ENCODE measurements at regions not wholly inside any gene's neighbourhood (a gene's known extent, or its start where the extent isn't known, plus 50 kb on each side); places are given as distances from the start of the nearest gene placed in this dataset.
A peak's percentile ranks its signal among the peaks of the same experiment; 100 is the strongest.

GRCh38 chr10:78703593-78703992, 365.2 kb upstream of the ZMIZ1 start:
- DNase-seq = no peak

- no peak for DNase-seq
Measured at GRCh38 chr10:78706256-78706655, 362.5 kb upstream of the ZMIZ1 start.

- no peak for DNase-seq
Measured at GRCh38 chr10:78706726-78707540, 361.8 kb upstream of the ZMIZ1 start.

- DNase-seq = no peak
Measured at GRCh38 chr10:78707745-78708144, 361.0 kb upstream of the ZMIZ1 start.

- no peak for DNase-seq
Measured at GRCh38 chr10:78712147-78712546, 356.6 kb upstream of the ZMIZ1 start.

GRCh38 chr10:78713659-78714058, 355.1 kb upstream of the ZMIZ1 start:
- DNase-seq = no peak

- no peak for DNase-seq
Measured at GRCh38 chr10:78714225-78714624, 354.5 kb upstream of the ZMIZ1 start.

- DNase-seq = no peak
Measured at GRCh38 chr10:78715435-78715834, 353.3 kb upstream of the ZMIZ1 start.

GRCh38 chr10:78716043-78716660, 352.6 kb upstream of the ZMIZ1 start:
- DNase-seq = no peak

GRCh38 chr10:78717200-78717599, 351.6 kb upstream of the ZMIZ1 start:
- no peak for DNase-seq

GRCh38 chr10:78718032-78718572, 350.7 kb upstream of the ZMIZ1 start:
- DNase-seq = no peak

- no peak for DNase-seq
Measured at GRCh38 chr10:78719276-78719675, 349.5 kb upstream of the ZMIZ1 start.

GRCh38 chr10:78720091-78720490, 348.7 kb upstream of the ZMIZ1 start:
- no peak for DNase-seq

- no peak for DNase-seq
Measured at GRCh38 chr10:78721231-78721630, 347.5 kb upstream of the ZMIZ1 start.

GRCh38 chr10:78724846-78725245, 343.9 kb upstream of the ZMIZ1 start:
- no peak for DNase-seq

- no peak for DNase-seq
Measured at GRCh38 chr10:78726171-78726570, 342.6 kb upstream of the ZMIZ1 start.

- no peak for DNase-seq
Measured at GRCh38 chr10:78727251-78727650, 341.5 kb upstream of the ZMIZ1 start.

- peak; percentile 56 for DNase-seq
Measured at GRCh38 chr10:78727728-78728127, 341.0 kb upstream of the ZMIZ1 start.

- no peak for DNase-seq
Measured at GRCh38 chr10:78728176-78728575, 340.6 kb upstream of the ZMIZ1 start.

GRCh38 chr10:78729366-78729765, 339.4 kb upstream of the ZMIZ1 start:
- DNase-seq = no peak

- no peak for DNase-seq
Measured at GRCh38 chr10:78729800-78730199, 339.0 kb upstream of the ZMIZ1 start.

- no peak for DNase-seq
Measured at GRCh38 chr10:78730754-78731153, 338.0 kb upstream of the ZMIZ1 start.

GRCh38 chr10:78731675-78732074, 337.1 kb upstream of the ZMIZ1 start:
- no peak for DNase-seq

GRCh38 chr10:78732381-78732780, 336.4 kb upstream of the ZMIZ1 start:
- no peak for DNase-seq
